Loucy (cell line): ENCODE measurements at regions not wholly inside any gene's neighbourhood (a gene's known extent, or its start where the extent isn't known, plus 50 kb on each side); places are given as distances from the start of the nearest gene placed in this dataset.

Experiments used
- H2AFZ ChIP-seq: fragments of 200-600 bp; sonication (generic); 2 replicates; pipeline ENCODE4 v1.6.0; 2016; ENCODE audit warnings: antibody characterized with exemption, mild to moderate bottlenecking, low read length, moderate library complexity
- H3F3A ChIP-seq: fragments of 200-600 bp; 2 replicates; pipeline ENCODE4 v1.6.0; 2016; ENCODE audit warnings: antibody characterized with exemption, low read depth, mild to moderate bottlenecking
- H3K27me3 ChIP-seq: fragments of 200-600 bp; sonication (generic); 2 replicates; pipeline ENCODE4 v1.6.1; 2014; ENCODE audit warnings: low read length, mild to moderate bottlenecking; ENCODE audit not compliant: insufficient read depth, poor library complexity, severe bottlenecking
- H3K36me3 ChIP-seq: fragments of 200-600 bp; sonication (generic); 2 replicates; pipeline ENCODE4 v1.6.1; 2016; ENCODE audit warnings: low read length; ENCODE audit not compliant: insufficient read depth
- H3K4me1 ChIP-seq: fragments of 200-600 bp; sonication (generic); 2 replicates; pipeline ENCODE4 v1.5.1; 2014; ENCODE audit warnings: low read length, mild to moderate bottlenecking; ENCODE audit not compliant: insufficient read depth, poor library complexity, severe bottlenecking
- H3K4me2 ChIP-seq: fragments of 200-600 bp; sonication (generic); 2 replicates; pipeline ENCODE4 v1.6.0; 2014; ENCODE audit warnings: antibody characterized with exemption, low read length, low read depth, mild to moderate bottlenecking; ENCODE audit not compliant: poor library complexity, severe bottlenecking
- H3K4me3 ChIP-seq: fragments of 200-600 bp; sonication (generic); 2 replicates; pipeline ENCODE4 v1.5.1; 2014; ENCODE audit warnings: low read length, mild to moderate bottlenecking, mixed read lengths; ENCODE audit not compliant: poor library complexity, severe bottlenecking
- H3K79me2 ChIP-seq: fragments of 200-600 bp; sonication (generic); 2 replicates; pipeline ENCODE4 v1.6.1; 2014; ENCODE audit warnings: low read length; ENCODE audit not compliant: insufficient read depth
- H3K9ac ChIP-seq: fragments of 200-600 bp; sonication (generic); 2 replicates; pipeline ENCODE4 v1.6.0; 2014; ENCODE audit warnings: mild to moderate bottlenecking, low read depth, low read length, moderate library complexity; ENCODE audit not compliant: poor library complexity, severe bottlenecking
- H3K9me2 ChIP-seq: fragments of 200-600 bp; sonication (generic); replicated peaks from 2 replicates; pipeline ENCODE4 v1.6.1; 2016; ENCODE audit warnings: low read depth, low read length, mixed read lengths
- H3K9me3 ChIP-seq: fragments of 200-600 bp; sonication (generic); 2 replicates; pipeline ENCODE4 v1.6.1; 2014; ENCODE audit warnings: mild to moderate bottlenecking, antibody characterized with exemption, low read length, low read depth; ENCODE audit not compliant: insufficient read depth
- H4K20me1 ChIP-seq: fragments of 200-600 bp; sonication (generic); 2 replicates; pipeline ENCODE4 v1.6.0; 2014; ENCODE audit warnings: antibody characterized with exemption, low read length, mild to moderate bottlenecking; ENCODE audit not compliant: insufficient read depth, poor library complexity, severe bottlenecking
- EZH2phosphoT487 ChIP-seq: fragments of 200-600 bp; IDR thresholded peaks from 2 replicates; pipeline ENCODE4 v1.6.1; 2018; ENCODE audit warnings: antibody characterized with exemption, mild to moderate bottlenecking, moderate library complexity, borderline replicate concordance
- TF ChIP-seq, protein P1 (sequence below): fragments of 200-600 bp; sonication (generic); conservative IDR thresholded peaks from 2 replicates; pipeline ENCODE4 v1.5.1; 2014; ENCODE audit warnings: mild to moderate bottlenecking, antibody characterized with exemption, low read length

DNA sequence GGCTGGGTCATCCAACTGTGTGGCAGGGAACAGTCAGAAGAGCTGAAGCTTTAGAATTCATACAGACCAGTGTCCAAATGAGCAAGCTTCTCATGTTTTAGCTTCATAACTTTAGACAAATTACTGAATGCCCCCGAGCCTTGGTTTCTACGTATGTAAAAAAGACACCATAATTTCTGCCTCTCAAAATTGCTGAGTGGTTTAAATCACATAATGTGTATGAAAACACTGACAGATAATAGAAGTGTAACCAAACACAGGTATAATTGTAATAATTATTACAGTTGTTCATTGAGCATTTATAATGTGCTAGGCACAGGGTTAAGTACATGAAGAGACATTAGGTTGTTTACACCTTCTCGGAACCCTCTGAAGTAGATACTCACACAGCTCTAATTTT, 207.2 kb downstream of the IGSF11 start:
- H3K4me3 ChIP-seq, result no peak overlapping the region
- H3K9me2 ChIP-seq, result no peaks in the 10 kb centered on the region
- no peaks in the 10 kb centered on the region for H3K9me3 ChIP-seq
- no peaks in the 10 kb centered on the region for H3K27me3 ChIP-seq
- no peak overlapping the region for H3K9ac ChIP-seq
- no peaks in the 10 kb centered on the region for H3F3A ChIP-seq
- H3K4me1 ChIP-seq, result no peaks in the 10 kb centered on the region
- H3K36me3 ChIP-seq, result no peaks in the 10 kb centered on the region
- no peak overlapping the region for H3K4me2 ChIP-seq
- H4K20me1 ChIP-seq, result no peaks in the 10 kb centered on the region
- H2AFZ ChIP-seq, result no peak overlapping the region
- no peaks in the 10 kb centered on the region for H3K79me2 ChIP-seq
- TF ChIP-seq, protein P1, sequence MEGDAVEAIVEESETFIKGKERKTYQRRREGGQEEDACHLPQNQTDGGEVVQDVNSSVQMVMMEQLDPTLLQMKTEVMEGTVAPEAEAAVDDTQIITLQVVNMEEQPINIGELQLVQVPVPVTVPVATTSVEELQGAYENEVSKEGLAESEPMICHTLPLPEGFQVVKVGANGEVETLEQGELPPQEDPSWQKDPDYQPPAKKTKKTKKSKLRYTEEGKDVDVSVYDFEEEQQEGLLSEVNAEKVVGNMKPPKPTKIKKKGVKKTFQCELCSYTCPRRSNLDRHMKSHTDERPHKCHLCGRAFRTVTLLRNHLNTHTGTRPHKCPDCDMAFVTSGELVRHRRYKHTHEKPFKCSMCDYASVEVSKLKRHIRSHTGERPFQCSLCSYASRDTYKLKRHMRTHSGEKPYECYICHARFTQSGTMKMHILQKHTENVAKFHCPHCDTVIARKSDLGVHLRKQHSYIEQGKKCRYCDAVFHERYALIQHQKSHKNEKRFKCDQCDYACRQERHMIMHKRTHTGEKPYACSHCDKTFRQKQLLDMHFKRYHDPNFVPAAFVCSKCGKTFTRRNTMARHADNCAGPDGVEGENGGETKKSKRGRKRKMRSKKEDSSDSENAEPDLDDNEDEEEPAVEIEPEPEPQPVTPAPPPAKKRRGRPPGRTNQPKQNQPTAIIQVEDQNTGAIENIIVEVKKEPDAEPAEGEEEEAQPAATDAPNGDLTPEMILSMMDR, result no peak
- TF ChIP-seq EZH2phosphoT487, result no peak

DNA sequence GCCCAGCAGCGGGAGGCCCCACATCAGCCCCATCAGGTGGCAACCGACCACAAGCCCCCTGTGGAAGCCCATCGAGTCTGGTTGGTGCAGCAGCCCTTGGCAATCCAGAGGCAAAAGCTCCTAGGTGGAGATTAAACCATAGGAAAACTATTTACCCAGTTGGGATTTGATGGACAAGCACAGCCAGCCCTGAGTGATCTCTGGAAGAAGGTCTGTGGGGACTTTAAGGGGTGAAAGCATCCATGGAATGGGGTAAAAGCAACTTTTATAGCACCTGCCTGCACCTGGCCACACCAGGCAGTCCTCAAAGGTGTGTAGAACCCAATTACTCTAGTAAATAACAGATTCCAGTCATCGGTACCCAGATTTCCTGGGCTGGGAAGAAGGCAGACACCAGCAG, 206.3 kb downstream of the IGSF11 start:
- no peak for TF ChIP-seq EZH2phosphoT487
- TF ChIP-seq, protein P1, result no peak
- H2AFZ ChIP-seq, result no peak overlapping the region
- no peaks in the 10 kb centered on the region for H3F3A ChIP-seq
- no peaks in the 10 kb centered on the region for H3K27me3 ChIP-seq
- H3K9ac ChIP-seq, result no peak overlapping the region
- H4K20me1 ChIP-seq, result no peaks in the 10 kb centered on the region
- H3K4me3 ChIP-seq, result no peak overlapping the region
- no peaks in the 10 kb centered on the region for H3K79me2 ChIP-seq
- no peak overlapping the region for H3K4me2 ChIP-seq
- no peaks in the 10 kb centered on the region for H3K36me3 ChIP-seq
- H3K9me3 ChIP-seq, result no peaks in the 10 kb centered on the region
- H3K4me1 ChIP-seq, result no peaks in the 10 kb centered on the region
- no peaks in the 10 kb centered on the region for H3K9me2 ChIP-seq

DNA sequence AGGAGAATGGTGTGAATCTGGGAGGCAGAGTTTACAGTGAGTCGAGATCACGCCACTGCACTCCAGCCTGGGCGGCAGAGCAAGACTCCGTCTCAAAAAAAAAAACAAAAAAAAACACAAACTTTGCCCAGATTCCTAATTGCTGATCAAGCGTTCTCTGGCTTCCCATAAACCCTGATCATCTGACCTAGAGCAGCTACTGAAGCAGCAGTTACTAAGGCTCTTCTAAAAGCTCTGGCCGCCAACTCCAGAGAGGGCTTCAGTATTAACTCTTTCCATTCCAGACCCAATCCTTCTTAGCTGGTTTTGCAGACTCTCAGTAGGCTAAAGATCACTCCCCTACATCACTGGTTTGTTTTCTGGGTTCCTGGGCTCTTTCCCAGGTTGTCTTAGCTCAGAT, 201.6 kb downstream of the IGSF11 start:
- Histone ChIP-seq H3K79me2 (no peaks in the 10 kb centered on the region), H3K4me2 (no peak overlapping the region), H3K9me2 (no peaks in the 10 kb centered on the region), H3K4me3 (no peak overlapping the region), H2AFZ (no peak overlapping the region), H3K4me1 (no peaks in the 10 kb centered on the region), H3K9ac (no peak overlapping the region), H4K20me1 (no peaks in the 10 kb centered on the region), H3F3A (no peaks in the 10 kb centered on the region), H3K36me3 (no peaks in the 10 kb centered on the region), H3K27me3 (no peaks in the 10 kb centered on the region), H3K9me3 (no peaks in the 10 kb centered on the region)
- no peak for TF ChIP-seq EZH2phosphoT487
- TF ChIP-seq, protein P1, result no peak
